ENCODE measurements at regions not wholly inside any gene's neighbourhood (a gene's known extent, or its start where the extent isn't known, plus 50 kb on each side); places are given as distances from the start of the nearest gene placed in this dataset.

GRCh38 chr13:72462726-72463125, 264.7 kb downstream of the MZT1 start:
- no peaks in the 10 kb centered on the region for H3K9me3 ChIP-seq (ENCODE audit: insufficient read depth, low read length, severe bottlenecking)
- no peak overlapping the region for H3K4me2 ChIP-seq (ENCODE audit: insufficient read depth, low read length)
- no peaks in the 10 kb centered on the region for H3K36me3 ChIP-seq (ENCODE audit: insufficient read depth, low read length)
- H3K4me3 ChIP-seq (ENCODE audit: low read depth in 1 of 2, low read length in 2 of 2), result no peak overlapping the region
- no peaks in the 10 kb centered on the region for H3K79me2 ChIP-seq (ENCODE audit: insufficient read depth, low read length)
- no peak overlapping the region for H3K27ac ChIP-seq (ENCODE audit: low read length)
- TF ChIP-seq EZH2 (IDR thresholded peaks at IDR 0.05; ENCODE audit: borderline replicate concordance, low read depth, low read length, severe bottlenecking) (no peak), CTCF (IDR thresholded peaks at IDR 0.05; ENCODE audit: borderline replicate concordance, extremely low read depth, low read length, poor library complexity, severe bottlenecking) (no peak)
- DNase-seq (no peak), ATAC-seq (ENCODE audit: insufficient read depth, low read depth) (no peak)
- no peaks in the 10 kb centered on the region for H4K20me1 ChIP-seq (ENCODE audit: insufficient read depth, low read length)
- H3K9ac ChIP-seq (ENCODE audit: low read depth, low read length), result no peak overlapping the region
- no peak overlapping the region for H2AFZ ChIP-seq (ENCODE audit: low read depth, low read length)
- no peaks in the 10 kb centered on the region for H3K4me1 ChIP-seq (ENCODE audit: insufficient read depth, low read length)
- no peaks in the 10 kb centered on the region for H3K27me3 ChIP-seq (ENCODE audit: insufficient read depth, low read length, poor library complexity)

GRCh38 chr13:72462166-72462565, 265.3 kb downstream of the MZT1 start:
- Histone ChIP-seq H3K27me3 (ENCODE audit: insufficient read depth, low read length, poor library complexity) (no peaks in the 10 kb centered on the region), H3K4me3 (ENCODE audit: low read depth in 1 of 2, low read length in 2 of 2) (no peak overlapping the region), H3K4me1 (ENCODE audit: insufficient read depth, low read length) (no peaks in the 10 kb centered on the region), H3K9ac (ENCODE audit: low read depth, low read length) (no peak overlapping the region), H3K79me2 (ENCODE audit: insufficient read depth, low read length) (no peaks in the 10 kb centered on the region), H3K36me3 (ENCODE audit: insufficient read depth, low read length) (no peaks in the 10 kb centered on the region), H4K20me1 (ENCODE audit: insufficient read depth, low read length) (no peaks in the 10 kb centered on the region), H3K27ac (ENCODE audit: low read length) (no peak overlapping the region), H2AFZ (ENCODE audit: low read depth, low read length) (no peak overlapping the region), H3K4me2 (ENCODE audit: insufficient read depth, low read length) (no peak overlapping the region), H3K9me3 (ENCODE audit: insufficient read depth, low read length, severe bottlenecking) (no peaks in the 10 kb centered on the region)
- no peak for DNase-seq
- TF ChIP-seq CTCF (IDR thresholded peaks at IDR 0.05; ENCODE audit: borderline replicate concordance, extremely low read depth, low read length, poor library complexity, severe bottlenecking), result no peak
- no peak for TF ChIP-seq EZH2 (IDR thresholded peaks at IDR 0.05; ENCODE audit: borderline replicate concordance, low read depth, low read length, severe bottlenecking)
- no peak for ATAC-seq (ENCODE audit: insufficient read depth, low read depth)

GRCh38 chr13:72458701-72459100, 268.7 kb downstream of the MZT1 start:
- Histone ChIP-seq H4K20me1 (ENCODE audit: insufficient read depth, low read length) (no peaks in the 10 kb centered on the region), H3K4me2 (ENCODE audit: insufficient read depth, low read length) (no peak overlapping the region), H2AFZ (ENCODE audit: low read depth, low read length) (no peak overlapping the region), H3K9ac (ENCODE audit: low read depth, low read length) (no peak overlapping the region), H3K27me3 (ENCODE audit: insufficient read depth, low read length, poor library complexity) (no peaks in the 10 kb centered on the region), H3K4me1 (ENCODE audit: insufficient read depth, low read length) (no peaks in the 10 kb centered on the region), H3K79me2 (ENCODE audit: insufficient read depth, low read length) (no peaks in the 10 kb centered on the region), H3K4me3 (ENCODE audit: low read depth in 1 of 2, low read length in 2 of 2) (no peak overlapping the region), H3K27ac (ENCODE audit: low read length) (no peak overlapping the region), H3K9me3 (ENCODE audit: insufficient read depth, low read length, severe bottlenecking) (no peaks in the 10 kb centered on the region), H3K36me3 (ENCODE audit: insufficient read depth, low read length) (no peaks in the 10 kb centered on the region)
- TF ChIP-seq EZH2 (IDR thresholded peaks at IDR 0.05; ENCODE audit: borderline replicate concordance, low read depth, low read length, severe bottlenecking) (no peak), CTCF (IDR thresholded peaks at IDR 0.05; ENCODE audit: borderline replicate concordance, extremely low read depth, low read length, poor library complexity, severe bottlenecking) (no peak)
- DNase-seq, result no peak
- ATAC-seq (ENCODE audit: insufficient read depth, low read depth), result no peak

GRCh38 chr13:72457151-72457550, 270.3 kb downstream of the MZT1 start:
- no peak for DNase-seq
- H4K20me1 ChIP-seq (ENCODE audit: insufficient read depth, low read length), result no peaks in the 10 kb centered on the region

More at GRCh38 chr13:72457151-72457550, 270.3 kb downstream of the MZT1 start:
- H3K36me3 ChIP-seq (ENCODE audit: insufficient read depth, low read length), result no peaks in the 10 kb centered on the region
- H3K4me1 ChIP-seq (ENCODE audit: insufficient read depth, low read length), result no peaks in the 10 kb centered on the region
- TF ChIP-seq CTCF (IDR thresholded peaks at IDR 0.05; ENCODE audit: borderline replicate concordance, extremely low read depth, low read length, poor library complexity, severe bottlenecking), result no peak
- TF ChIP-seq EZH2 (IDR thresholded peaks at IDR 0.05; ENCODE audit: borderline replicate concordance, low read depth, low read length, severe bottlenecking), result no peak
- H3K9me3 ChIP-seq (ENCODE audit: insufficient read depth, low read length, severe bottlenecking), result no peaks in the 10 kb centered on the region
- no peak overlapping the region for H3K4me3 ChIP-seq (ENCODE audit: low read depth in 1 of 2, low read length in 2 of 2)
- no peaks in the 10 kb centered on the region for H3K79me2 ChIP-seq (ENCODE audit: insufficient read depth, low read length)
- H3K27me3 ChIP-seq (ENCODE audit: insufficient read depth, low read length, poor library complexity), result no peaks in the 10 kb centered on the region
- H3K9ac ChIP-seq (ENCODE audit: low read depth, low read length), result no peak overlapping the region
- H2AFZ ChIP-seq (ENCODE audit: low read depth, low read length), result no peak overlapping the region
- no peak overlapping the region for H3K27ac ChIP-seq (ENCODE audit: low read length)
- no peak overlapping the region for H3K4me2 ChIP-seq (ENCODE audit: insufficient read depth, low read length)
- no peak for ATAC-seq (ENCODE audit: insufficient read depth, low read depth)

Data from DND-41 (cell line).